ENCODE measurements at regions not wholly inside any gene's neighbourhood (a gene's known extent, or its start where the extent isn't known, plus 50 kb on each side); places are given as distances from the start of the nearest gene placed in this dataset.

- H3K23me2 ChIP-seq (ENCODE audit: low read depth, low read length) = no peaks in the 10 kb centered on the region
- H3K9ac ChIP-seq (replicated peaks in 1 of 4; ENCODE audit: extremely low read depth in 1 of 4, low read depth in 3 of 4, low read length in 3 of 4) = no peak overlapping the region
- no peak overlapping the region for H3K56ac ChIP-seq (replicated peaks; ENCODE audit: insufficient read length, low read depth, low read length)
- no peak for TF ChIP-seq SAP30 (IDR thresholded peaks at IDR 0.05; ENCODE audit: insufficient read depth, insufficient replicate concordance, low read length)
- no peak for TF ChIP-seq CTBP2 (IDR thresholded peaks at IDR 0.05; ENCODE audit: borderline replicate concordance, insufficient read depth, insufficient read length, low read length)
- TF ChIP-seq ATF3 (IDR thresholded peaks at IDR 0.05; ENCODE audit: insufficient read depth, low read depth, low read length) = no peak
- no peak for TF ChIP-seq TEAD4 (IDR thresholded peaks at IDR 0.05; ENCODE audit: low read depth, low read length)
- no peak for TF ChIP-seq MAX (IDR thresholded peaks at IDR 0.05)
- no peak overlapping the region for H3K27ac ChIP-seq (ENCODE audit: low read depth, low read length)
- H3K23ac ChIP-seq (ENCODE audit: insufficient read length) = no peak overlapping the region
- no peaks in the 10 kb centered on the region for H3K27me3 ChIP-seq (replicated peaks in 1 of 4; ENCODE audit: control insufficient read depth in 3 of 4, extremely low read depth in 1 of 4, insufficient read depth in 3 of 4, low read length in 3 of 4)
- no peak overlapping the region for H2BK12ac ChIP-seq (ENCODE audit: low read depth, low read length)
- no peak overlapping the region for H2BK20ac ChIP-seq (ENCODE audit: low read length)
- ChIA-PET POLR2A (ENCODE audit: partially characterized antibody) (no interaction called here), CTCF (ENCODE audit: partially characterized antibody) (interaction anchor here (1.2 kb wide), 1 partner anchor 11 kb away, joined by 3 read pairs; no protein-coding TSS in a partner anchor)
- H3K4me3 ChIP-seq (ENCODE audit: extremely low read depth in 1 of 4, insufficient read depth in 2 of 4, low read depth in 3 of 4, low read length in 4 of 4) = no peak overlapping the region
- FAIRE-seq = no peak
- H4K20me1 ChIP-seq (replicated peaks in 1 of 2; ENCODE audit: control insufficient read depth in 1 of 2, insufficient read depth in 2 of 2, low read length in 2 of 2) = no peaks in the 10 kb centered on the region
- H3K4ac ChIP-seq (replicated peaks; ENCODE audit: insufficient read length, low read depth, low read length) = no peak overlapping the region
- no peak overlapping the region for H3K4me2 ChIP-seq (ENCODE audit: insufficient read depth in 1 of 2, low read depth in 2 of 2, low read length in 2 of 2)
- H2BK120ac ChIP-seq (replicated peaks; ENCODE audit: low read depth, low read length) = no peak overlapping the region
- no peak overlapping the region for H4K91ac ChIP-seq (replicated peaks; ENCODE audit: insufficient read length, low read length)
- H3K79me1 ChIP-seq (ENCODE audit: low read depth, low read length) = no peaks in the 10 kb centered on the region
- no peak overlapping the region for H2BK5ac ChIP-seq (ENCODE audit: low read depth, low read length)
- no peak overlapping the region for H3K18ac ChIP-seq (ENCODE audit: extremely low read depth, low read length)
- WGBS, 2 experiments (ENCODE audit: extremely low coverage in 1 of 2, insufficient coverage in 1 of 2, insufficient read length in 1 of 2, insufficient replicate concordance in 2 of 2, low coverage in 1 of 2, low lambda C conversion rate in 2 of 2, missing lambda C conversion rate in 1 of 2) = 83% methylated on average over 5 of the region's 5 CpGs; no CpG with 5 or more reads in 1 of the 2 experiments
- no peaks in the 10 kb centered on the region for H3K9me3 ChIP-seq (ENCODE audit: insufficient read depth in 2 of 2, low read depth in 1 of 2, low read length in 1 of 2)
- no peak overlapping the region for H3K14ac ChIP-seq (ENCODE audit: insufficient read length)
- no peak overlapping the region for H4K5ac ChIP-seq (ENCODE audit: insufficient read length, low read depth, low read length)
- H2BK15ac ChIP-seq (ENCODE audit: low read length) = no peak overlapping the region
- no peaks in the 10 kb centered on the region for H3K36me3 ChIP-seq (ENCODE audit: control insufficient read depth in 2 of 4, insufficient read depth in 4 of 4, low read length in 3 of 4)
- DNase-seq (ENCODE audit: low read depth in 1 of 2, low spot score in 2 of 2) = no peak
- no peak overlapping the region for H2AFZ ChIP-seq (ENCODE audit: low read length)
- peaks cover 0 to 1% (median 0%) of the 10 kb centered on the region in 4 experiments; a peak in 1 of 7 replicates for H3K4me1 ChIP-seq (replicated peaks in 1 of 4; ENCODE audit: control insufficient read depth in 3 of 4, insufficient read depth in 4 of 4, low read length in 3 of 4)
- H2AK5ac ChIP-seq (ENCODE audit: low read depth, low read length) = no peak overlapping the region
- H3K79me2 ChIP-seq (ENCODE audit: control insufficient read depth in 1 of 2, insufficient read depth in 2 of 2, low read length in 2 of 2) = no peaks in the 10 kb centered on the region
- H4K8ac ChIP-seq (ENCODE audit: extremely low read depth, insufficient read depth, low read length) = no peak overlapping the region
These were observed 119.2 kb downstream of the ARRDC3 start for GRCh38 chr5:91263898-91264297.

All from H1 (cell line).